Prostate gland (tissue), 2 donors: ENCODE measurements at regions not wholly inside any gene's neighbourhood (a gene's known extent, or its start where the extent isn't known, plus 50 kb on each side); places are given as distances from the start of the nearest gene placed in this dataset.

Experiments
- CTCF ChIP-seq, 4 experiments: fragments of 200-600 bp in 2 of 4; fragments of 450-650 bp in 2 of 4; sonication (generic) in 2 of 4; IDR thresholded peaks; 1 replicate in 3 of 4; 2 replicates in 1 of 4; pipeline ENCODE4 v1.5.1; 2016 to 2019; ENCODE audit warnings: antibody characterized with exemption in 4 of 4, mild to moderate bottlenecking in 2 of 4, moderate library complexity in 2 of 4
- POLR2A ChIP-seq: fragments of 450-650 bp; IDR thresholded peaks from one replicate; pipeline ENCODE4 v1.6.1; 2016; ENCODE audit warnings: antibody characterized with exemption, mild to moderate bottlenecking

DNA sequence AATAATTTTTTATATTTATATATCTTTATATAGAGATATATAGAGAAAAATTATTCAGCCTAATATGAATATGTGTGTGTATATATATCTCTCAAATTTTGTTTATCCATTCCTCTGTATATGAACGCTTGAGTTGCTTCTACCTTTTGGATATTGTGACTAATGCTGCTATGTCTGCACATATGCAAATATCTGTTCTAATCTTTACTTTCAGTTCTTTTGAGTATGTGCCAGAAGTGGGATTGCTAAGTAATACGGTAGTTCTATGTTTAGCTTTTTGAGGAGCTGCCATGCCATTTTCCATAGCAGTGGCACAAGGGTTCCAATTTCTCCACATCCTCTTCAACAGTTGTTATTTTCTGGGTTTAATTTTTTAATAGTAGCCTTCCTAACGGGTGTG is 72.8 kb upstream of the CEP85L start:
- TF ChIP-seq CTCF (IDR thresholded peaks at IDR 0.05) (no peak), POLR2A (no peak)
